ENCODE measurements at regions not wholly inside any gene's neighbourhood (a gene's known extent, or its start where the extent isn't known, plus 50 kb on each side); places are given as distances from the start of the nearest gene placed in this dataset.

DNA sequence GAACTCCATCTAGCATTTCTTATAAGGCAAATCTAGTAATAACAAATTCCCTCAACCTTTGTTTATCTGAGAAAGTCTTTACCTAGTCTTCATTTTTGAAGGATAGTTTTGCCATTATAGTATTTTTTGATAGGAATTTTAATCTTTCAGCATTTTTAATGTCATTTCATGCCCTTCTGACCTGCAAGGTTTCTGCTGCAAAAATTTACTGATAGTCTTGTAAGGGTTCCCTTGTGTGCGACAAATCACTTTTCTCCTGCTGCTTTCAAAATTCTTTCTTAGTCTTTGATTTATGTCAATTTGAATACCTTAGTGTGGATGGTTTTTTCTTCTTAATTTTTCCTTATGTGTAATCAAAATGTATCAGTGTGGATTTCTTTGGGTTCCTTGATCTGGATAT lies 297.5 kb upstream of the FAM78B start:
- TF ChIP-seq, protein P1, sequence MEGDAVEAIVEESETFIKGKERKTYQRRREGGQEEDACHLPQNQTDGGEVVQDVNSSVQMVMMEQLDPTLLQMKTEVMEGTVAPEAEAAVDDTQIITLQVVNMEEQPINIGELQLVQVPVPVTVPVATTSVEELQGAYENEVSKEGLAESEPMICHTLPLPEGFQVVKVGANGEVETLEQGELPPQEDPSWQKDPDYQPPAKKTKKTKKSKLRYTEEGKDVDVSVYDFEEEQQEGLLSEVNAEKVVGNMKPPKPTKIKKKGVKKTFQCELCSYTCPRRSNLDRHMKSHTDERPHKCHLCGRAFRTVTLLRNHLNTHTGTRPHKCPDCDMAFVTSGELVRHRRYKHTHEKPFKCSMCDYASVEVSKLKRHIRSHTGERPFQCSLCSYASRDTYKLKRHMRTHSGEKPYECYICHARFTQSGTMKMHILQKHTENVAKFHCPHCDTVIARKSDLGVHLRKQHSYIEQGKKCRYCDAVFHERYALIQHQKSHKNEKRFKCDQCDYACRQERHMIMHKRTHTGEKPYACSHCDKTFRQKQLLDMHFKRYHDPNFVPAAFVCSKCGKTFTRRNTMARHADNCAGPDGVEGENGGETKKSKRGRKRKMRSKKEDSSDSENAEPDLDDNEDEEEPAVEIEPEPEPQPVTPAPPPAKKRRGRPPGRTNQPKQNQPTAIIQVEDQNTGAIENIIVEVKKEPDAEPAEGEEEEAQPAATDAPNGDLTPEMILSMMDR (IDR thresholded peaks at IDR 0.05 in 4 of 5, conservative IDR thresholded peaks at IDR 0.05 in 1 of 5) = no peak
- TF ChIP-seq POLR2A (IDR thresholded peaks at IDR 0.05) = no peak

Data from gastrocnemius medialis (tissue), 4 donors.